TTC549 (cell line): ENCODE measurements at regions not wholly inside any gene's neighbourhood (a gene's known extent, or its start where the extent isn't known, plus 50 kb on each side); places are given as distances from the start of the nearest gene placed in this dataset.
A peak's percentile ranks its signal among the peaks of the same experiment; 100 is the strongest.
"Not testable (repeated sequence)": the region's sequence is repeated elsewhere in the genome, so short reads cannot be mapped to it uniquely, and the experiment has no call there.

Experiments
- FAIRE-seq: peaks from 2 replicates; lab custom pipeline; 2012; peaks lifted over from hg19 to GRCh38; lab: Jason Lieb, UNC

DNA sequence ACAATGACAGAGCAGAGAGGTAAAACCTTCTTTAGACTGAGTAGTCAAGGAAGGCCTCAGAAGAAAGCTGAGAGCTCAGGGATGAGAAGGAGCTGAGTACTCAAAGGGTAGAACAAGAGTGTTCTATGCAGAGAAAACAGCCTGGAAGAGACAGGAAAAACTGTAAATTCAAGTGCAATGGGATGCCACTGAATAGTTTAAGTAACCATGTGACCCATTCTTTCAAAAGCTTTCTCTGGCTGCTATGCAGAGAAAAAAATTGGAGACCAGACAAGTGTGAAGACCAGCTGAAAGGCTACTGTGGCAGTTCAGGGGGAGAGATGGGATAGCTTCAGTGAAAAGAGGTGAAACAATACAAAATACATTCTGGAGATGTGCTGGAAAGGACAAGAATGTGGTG is 61.3 kb upstream of the RNF38 start:
- FAIRE-seq: no peak

DNA sequence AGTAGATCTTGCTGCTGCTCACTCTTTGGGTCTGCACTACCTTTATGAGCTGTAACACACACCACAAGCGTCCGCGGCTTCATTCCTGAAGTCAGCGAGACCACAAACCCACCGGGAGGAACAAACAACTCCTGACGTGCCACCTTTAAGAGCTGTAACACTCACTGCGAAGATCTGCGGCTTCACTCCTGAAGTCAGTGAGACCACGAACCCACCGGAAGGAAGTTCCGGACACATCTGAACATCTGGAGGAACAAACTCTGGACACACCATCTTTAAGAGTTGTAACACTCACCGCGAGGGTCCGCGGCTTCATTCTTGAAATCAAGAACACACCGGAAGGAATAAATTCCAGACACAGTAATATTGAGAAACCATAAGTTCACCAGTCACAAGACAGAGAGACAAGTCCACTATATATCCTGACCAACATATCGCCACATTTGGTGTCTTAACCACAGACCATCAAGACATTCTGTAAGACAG is 58.4 kb upstream of the RNF38 start:
- not testable (repeated sequence) for FAIRE-seq

DNA sequence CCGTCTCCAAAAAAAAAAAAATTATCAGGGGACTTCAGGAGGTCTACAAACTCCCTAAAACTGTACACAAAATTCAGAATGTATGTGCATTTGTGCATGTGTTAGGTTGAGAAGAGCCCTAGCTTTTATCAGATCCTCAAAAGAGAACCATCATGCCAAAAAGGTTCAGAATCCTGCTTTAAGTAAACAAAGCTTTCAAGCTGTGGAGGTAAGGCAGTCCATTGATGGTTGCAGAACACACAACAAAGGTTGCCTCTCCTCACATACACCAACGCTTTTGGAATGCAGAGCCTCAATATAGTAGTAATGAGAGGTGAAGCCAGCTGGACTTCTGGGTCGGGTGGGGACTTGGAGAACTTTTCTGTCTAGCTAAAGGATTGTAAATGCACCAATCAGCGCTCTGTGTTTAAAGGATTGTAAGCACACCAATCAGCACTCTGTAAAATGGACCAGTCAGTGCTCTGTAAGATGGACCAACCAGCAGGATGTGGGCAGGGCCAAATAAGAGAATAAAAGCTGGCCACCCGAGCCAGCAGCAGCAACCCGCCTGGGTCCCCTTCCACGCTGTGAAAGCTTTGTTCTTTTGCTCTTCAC is 57.9 kb upstream of the RNF38 start:
- FAIRE-seq: no peak

DNA sequence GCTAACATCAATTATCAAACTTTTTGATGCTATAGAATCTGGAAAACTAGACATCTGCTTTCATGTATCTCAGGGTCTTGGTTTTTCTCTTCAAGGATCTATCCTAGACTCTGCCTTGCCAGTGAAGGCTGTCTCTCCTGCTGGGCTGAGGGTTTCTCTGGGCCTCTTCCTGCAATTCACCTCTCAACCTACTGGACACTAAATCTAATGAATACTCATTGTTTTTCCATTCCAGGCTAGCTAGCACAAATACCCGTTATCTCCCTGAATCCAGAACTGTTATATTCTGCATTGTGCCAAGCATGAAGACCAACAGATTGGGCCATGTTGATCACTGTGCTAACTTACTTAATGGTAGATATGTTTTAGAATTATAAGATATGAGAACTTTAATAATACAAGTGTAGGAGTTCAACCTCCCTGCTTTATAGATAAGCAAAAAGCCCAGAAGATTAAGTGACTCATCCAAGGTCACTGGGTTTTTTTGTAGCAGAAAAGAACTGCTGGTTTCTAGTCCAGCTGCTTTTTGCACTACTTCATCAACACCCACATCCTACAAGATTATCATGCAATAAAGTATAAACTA is 56.5 kb upstream of the RNF38 start:
- no peak for FAIRE-seq

DNA sequence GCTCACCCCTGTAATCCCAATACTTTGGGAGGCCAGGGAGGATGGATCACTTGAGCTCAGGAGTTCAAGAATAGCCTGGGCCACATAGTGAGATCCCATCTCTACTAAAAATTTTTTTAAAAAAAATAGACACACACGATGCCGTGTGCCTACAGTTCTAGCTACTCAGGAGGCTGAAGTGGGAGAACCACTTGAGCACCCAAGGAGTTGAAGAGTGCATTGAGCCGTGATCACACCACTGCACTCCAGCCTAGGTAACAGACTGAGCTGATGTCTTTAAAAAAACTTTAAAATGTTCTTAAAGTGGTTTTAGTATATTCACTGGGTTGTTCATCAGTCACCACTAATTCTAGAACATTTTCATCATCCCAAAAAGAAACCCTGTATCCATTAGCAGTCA is 51.9 kb upstream of the RNF38 start:
- no peak for FAIRE-seq

DNA sequence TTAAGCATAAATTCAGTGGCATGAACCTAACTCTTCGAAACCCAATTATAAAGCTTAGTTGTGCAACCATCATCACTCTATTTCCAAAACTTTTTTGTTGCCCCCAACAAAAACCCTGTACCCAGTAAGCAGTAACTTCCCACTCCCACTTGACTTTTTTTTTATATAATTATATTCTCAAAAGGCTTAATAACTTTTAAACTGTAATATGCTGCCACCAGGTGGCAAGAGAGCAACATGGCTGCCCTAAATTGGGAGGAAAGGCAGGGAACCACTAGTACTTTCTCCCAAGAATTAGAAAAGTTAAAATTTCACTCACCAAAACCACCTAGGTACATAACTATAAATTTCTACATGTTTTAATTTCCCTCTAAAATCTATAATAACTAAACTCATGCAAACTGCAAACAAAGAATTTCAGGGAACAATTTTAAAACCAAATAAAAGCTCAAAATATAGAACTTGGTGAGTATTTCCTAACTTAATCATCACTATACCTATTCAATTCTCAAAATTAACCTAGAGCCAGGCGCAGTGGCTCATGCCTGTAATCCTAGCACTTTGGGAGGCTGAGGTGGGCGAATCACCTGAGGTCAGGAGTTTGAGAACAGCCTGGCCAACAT is 50.2 kb upstream of the RNF38 start:
- peak; percentile 73 for FAIRE-seq
